AG09309 (cell line): ENCODE measurements at regions not wholly inside any gene's neighbourhood (a gene's known extent, or its start where the extent isn't known, plus 50 kb on each side); places are given as distances from the start of the nearest gene placed in this dataset.

Experiments used
- DNase-seq: peaks from one replicate; pipeline ENCODE4 v3.0.0-alpha.2; 2010; ENCODE audit warnings: low read depth
- H3K4me3 ChIP-seq: 2 replicates; pipeline ENCODE4 v1.5.1; 2011; ENCODE audit warnings: mild to moderate bottlenecking, low read depth, low read length, moderate library complexity; ENCODE audit not compliant: control insufficient read depth
- CTCF ChIP-seq: IDR thresholded peaks from 2 replicates; pipeline ENCODE4 v1.5.1; 2011; ENCODE audit warnings: mild to moderate bottlenecking, low read depth, low read length, inconsistent platforms; ENCODE audit not compliant: insufficient read depth, control insufficient read depth; ENCODE audit errors: missing control alignments

DNA sequence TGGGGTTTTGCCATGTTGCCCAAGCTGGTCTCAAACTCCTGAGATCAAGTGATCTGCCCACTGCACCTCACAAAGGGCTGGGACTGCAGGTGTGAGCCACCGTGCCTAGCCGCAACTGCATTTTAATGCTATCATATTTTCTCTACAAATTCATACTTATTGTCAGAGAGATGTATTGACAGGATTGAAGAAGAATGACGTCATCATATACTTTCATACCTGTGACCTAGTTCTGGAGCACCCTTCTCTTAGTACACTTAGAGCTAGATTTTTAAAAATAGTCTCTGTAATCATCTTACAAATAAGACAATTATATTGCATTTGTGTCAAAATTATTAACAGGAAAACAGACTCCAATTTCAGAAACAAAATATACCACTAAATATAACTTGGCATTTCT, 242.8 kb upstream of the PDZRN3 start:
- H3K4me3 ChIP-seq: no peak overlapping the region
- TF ChIP-seq CTCF: no peak
- no peak for DNase-seq

GRCh38 chr3:73866846-73867245, 242.1 kb upstream of the PDZRN3 start:
- H3K4me3 ChIP-seq: no peak overlapping the region
- TF ChIP-seq CTCF: no peak
- DNase-seq: no peak

DNA sequence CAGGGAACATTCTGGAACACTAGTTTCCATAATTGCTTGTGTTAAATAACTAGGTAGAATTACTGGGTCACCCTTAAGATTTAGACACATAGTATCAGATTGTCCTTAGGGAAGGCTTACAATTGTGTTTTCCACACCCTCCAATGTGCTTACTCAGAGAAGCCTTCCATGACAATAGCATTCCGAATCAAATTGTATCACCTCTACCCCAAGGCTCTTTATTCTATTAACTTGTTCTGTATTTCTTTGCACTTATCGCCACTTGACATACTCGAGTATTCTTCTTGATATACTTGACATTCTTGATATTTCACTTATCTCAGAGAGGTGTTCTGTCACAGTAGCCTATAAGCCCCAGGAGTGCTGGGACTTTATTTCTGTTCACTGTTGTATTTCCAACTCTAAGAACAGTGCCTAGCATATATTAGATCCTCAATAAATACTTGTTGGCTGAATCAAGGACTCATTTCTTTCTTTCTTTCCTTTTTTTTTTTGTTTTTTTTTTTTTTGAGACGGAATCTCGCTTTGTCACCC, 238.9 kb upstream of the PDZRN3 start:
- no peak for DNase-seq
- H3K4me3 ChIP-seq: no peak overlapping the region
- no peak for TF ChIP-seq CTCF

DNA sequence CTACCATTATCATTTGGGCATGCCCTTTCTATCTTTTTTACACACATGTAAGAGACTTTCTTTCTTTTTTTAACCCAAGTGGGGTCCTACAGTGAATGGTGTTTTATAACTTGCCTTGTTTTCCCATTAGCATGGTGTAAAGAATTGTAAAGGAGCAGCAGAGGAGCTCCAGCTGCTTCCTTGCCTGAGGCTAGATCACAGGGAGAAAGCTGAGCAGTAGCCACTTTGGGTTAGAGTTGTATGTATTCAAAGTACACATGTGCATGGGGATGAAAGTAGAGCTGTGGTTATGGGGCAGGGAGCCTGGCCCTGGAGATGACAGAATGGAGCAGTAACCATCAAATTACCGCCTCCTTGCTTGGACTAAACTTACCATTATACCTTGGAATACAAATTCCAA, 231.1 kb upstream of the PDZRN3 start:
- no peak for TF ChIP-seq CTCF
- DNase-seq: no peak

GRCh38 chr3:73848173-73848906, 223.6 kb upstream of the PDZRN3 start:
- peak; percentile 68 for TF ChIP-seq CTCF
- DNase-seq: peak; percentile 11
- H3K4me3 ChIP-seq: no peak overlapping the region

More for the DNA sequence above, 231.1 kb upstream of the PDZRN3 start:
- no peak overlapping the region for H3K4me3 ChIP-seq

DNA sequence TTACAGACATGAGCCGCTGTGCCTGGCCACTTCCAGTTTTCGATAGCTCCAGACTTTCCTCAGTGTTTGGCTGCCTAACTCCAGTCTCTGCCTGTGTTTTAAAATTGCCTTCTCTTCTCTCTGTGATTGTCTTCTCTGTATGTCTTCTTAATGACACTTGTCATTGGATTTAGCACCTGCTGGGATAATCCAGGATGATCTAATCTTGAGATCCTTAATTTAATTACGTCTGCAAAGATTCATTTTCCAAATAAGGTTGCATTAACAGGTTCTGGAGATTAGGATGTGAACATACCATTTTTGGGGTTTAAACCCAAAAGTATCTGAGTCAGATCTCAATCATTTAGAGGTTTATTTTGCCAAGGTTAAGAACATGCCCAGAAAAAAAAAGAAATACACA, 222.2 kb upstream of the PDZRN3 start:
- DNase-seq: no peak
- TF ChIP-seq CTCF: no peak
- H3K4me3 ChIP-seq: no peak overlapping the region
